CD4-positive, alpha-beta T cell treated with Interleukin-6 for 4 hours (primary cell): ENCODE measurements at regions not wholly inside any gene's neighbourhood (a gene's known extent, or its start where the extent isn't known, plus 50 kb on each side); places are given as distances from the start of the nearest gene placed in this dataset.
"Not testable (repeated sequence)": the region's sequence is repeated elsewhere in the genome, so short reads cannot be mapped to it uniquely, and the experiment has no call there.

Experiments
- DNase-seq: peaks from one replicate; pipeline ENCODE4 v3.0.0-alpha.2; 2020; ENCODE audit warnings: mixed read lengths

DNA sequence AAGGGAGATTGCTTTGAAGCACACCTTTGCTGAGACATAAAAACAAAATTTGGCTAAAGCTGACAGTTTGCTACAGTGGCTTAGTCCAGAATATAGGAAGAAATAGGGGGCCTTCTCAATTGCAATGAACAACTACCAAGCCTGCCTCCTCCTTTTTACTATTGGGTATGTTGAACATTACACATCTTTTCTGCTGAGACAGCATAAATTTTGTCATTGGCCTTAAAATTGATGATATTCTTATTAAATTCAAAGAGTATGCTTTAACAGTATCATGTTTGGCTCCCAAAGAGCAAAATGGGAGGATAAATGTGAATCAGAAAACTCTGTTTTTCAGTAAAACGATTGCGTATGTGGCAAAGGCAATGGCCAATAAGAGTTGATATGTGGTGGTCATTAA lies 721.9 kb upstream of the IGFBP7 start:
- no peak for DNase-seq

DNA sequence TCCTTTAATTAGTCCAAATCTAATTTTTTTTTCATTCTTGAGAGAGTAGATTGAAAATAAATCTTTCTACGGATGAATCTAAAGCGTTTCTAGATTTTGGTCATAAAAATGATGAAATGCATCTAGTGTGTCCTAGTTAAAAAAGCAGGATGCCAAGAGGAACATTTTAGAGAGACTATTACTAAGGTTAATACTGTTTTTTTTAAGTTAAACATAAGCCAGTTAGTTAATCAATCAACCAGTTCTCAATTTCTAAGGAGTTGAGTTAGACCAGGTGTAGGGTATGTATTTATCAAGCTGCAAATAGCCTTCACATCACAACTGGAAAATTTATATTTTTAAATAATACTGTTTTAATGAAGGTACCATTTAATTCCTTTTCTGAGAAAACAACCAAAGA lies 679.5 kb upstream of the IGFBP7 start:
- no peak for DNase-seq

DNA sequence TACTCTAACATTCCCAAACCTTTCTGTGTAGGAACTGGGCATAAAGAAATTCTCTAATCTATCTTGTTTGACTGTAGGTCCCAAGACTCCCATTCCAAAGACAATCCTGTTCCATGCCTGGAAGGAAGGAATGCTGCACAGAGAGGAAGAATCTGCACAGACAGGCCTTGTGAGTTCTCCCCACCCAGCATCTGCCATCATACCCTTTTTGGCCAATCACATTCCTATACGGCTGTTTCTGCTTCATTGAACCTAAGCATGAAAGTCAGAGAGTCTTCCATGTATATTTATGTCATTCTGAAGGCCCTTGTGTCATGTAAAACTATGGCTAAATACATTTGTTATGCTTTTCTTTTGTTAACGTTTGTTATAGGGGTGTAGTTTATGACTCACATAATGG lies 667.7 kb upstream of the IGFBP7 start:
- no peak for DNase-seq

DNA sequence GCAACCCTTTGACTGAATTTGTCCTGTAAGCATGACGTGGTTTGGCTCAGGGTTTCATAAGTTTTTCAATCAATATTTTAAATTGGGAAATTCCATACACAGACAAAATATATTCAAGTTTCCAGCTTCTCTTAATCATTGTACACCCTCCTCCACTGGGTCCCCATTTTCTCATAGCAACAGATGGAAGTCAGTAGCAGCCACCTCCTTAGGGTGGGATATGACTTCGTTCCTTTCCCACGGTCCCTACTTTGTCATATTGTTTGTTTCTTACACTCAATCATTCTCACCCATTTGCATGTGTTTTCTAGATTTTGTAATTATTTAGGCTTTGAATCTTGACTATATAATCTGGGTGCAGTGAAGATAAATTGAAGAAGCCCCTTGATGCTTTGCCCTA lies 664.5 kb upstream of the IGFBP7 start:
- DNase-seq: no peak

DNA sequence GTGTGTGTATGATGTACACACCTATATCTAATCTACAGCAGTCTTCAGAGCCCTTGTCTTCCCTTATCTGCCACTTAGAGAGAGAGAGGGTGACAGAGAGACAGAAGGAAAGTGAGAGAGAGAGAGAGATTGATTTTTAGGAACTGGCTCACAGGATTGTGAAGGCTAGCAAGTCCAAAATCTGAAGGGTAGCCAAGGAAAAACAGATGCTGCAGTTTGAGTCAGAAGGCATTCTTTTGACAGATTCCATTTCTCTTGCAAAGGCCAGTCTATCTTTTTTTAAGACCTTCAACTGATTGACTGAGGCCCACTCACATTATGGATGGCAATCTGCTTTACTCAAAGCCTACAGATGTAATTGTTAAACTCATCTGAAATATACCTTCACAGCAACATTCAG lies 664.0 kb upstream of the IGFBP7 start:
- DNase-seq: no peak

DNA sequence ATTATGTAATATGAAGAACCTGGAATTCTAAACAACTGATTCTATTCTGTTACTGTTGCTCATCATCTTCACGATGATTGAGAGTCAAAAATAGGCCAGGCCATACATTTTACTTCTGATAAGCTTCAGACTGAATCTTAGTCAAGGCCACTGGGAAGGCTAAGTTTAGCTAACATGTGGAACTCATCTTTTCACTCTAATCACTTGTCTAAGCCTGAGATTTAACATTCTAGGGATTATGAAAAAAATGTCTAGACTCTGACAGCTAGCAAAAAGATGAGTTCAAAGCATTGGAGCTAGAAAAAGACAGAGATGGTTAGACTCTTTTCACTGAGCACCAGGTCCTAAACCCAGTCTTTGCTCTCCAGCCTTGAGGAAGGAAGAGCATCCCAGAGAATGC lies 656.2 kb upstream of the IGFBP7 start:
- DNase-seq: no peak

DNA sequence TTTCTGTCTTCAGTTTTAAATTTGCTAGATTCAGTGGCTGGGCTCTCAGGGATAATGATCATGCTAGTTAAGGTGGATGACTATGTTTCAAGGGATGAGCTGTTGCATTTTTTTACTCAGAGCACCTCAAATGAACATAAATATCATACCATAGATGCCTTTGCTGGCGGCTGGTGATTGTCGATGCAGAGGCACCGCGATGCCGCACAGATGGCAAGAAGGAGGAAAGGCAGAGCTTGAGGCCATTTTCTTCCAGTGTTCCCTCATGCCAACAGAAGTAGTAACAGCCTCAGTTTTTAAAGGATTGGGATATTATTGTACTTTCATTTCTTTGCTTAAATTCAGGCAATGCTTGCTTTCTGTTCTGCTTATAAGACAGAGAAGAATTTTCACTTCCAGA lies 654.7 kb upstream of the IGFBP7 start:
- DNase-seq: no peak

DNA sequence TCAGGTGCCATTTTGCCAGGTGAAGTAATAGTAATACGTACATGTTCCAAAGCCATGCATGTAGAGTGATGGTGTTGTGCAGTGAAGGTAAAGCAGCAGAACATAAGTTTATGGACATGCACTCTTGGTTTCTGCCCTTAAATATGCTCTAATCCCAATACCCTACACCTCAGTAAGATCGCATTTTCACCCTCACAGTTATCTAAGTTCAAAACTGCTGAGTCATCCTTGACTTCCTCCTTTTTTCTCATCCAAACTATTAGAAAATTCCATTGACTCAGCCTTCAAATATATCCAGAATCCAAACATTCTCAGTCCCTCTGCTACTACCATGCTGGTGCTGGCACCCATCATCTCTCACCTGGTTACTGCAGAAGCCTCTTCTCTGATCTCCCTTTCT lies 652.9 kb upstream of the IGFBP7 start:
- DNase-seq: no peak

DNA sequence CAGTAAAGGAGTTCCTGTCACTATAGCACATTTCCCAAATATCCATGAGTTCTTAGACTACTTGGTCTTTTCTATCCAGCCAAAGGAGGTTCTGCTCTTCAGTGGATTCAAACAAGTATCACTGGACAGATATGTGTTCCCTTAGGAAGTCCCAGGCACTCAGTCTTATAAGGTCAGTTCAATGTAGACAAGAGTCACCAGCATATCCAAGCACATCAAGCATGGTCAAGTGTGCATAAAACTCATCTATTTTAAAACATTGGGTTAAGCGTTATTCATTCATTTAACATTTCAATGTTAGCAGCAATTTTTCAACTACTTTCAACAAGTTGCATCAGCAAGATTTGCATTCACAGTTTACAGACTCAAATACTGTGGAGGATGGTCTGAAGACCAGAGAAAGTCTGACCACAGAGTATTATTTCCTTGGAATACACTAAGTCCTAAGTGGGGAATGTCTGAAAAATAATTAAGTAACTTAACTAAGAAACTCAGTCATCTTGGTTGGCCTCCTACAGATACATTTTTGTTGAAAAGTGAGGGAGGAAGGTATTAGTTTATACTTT lies 630.5 kb upstream of the IGFBP7 start:
- no peak for DNase-seq

DNA sequence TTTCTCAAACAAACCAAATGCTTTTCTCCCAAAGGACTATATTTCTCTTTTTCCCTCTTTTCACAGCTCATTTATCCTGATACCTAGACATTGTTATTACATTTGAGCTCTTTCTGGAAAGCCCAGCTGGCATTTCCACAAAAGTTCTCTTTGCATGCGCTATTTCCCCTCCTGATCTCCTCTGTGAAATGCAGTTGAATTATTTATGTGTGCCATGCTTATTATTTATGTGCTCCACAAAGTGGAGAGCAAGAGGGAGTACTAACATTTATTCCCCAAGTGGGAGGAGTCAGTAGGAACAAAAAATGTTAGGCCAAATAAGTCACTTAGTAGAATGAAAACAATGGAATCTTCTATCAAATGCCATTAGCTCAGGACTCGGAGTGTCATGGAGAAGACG lies 626.6 kb upstream of the IGFBP7 start:
- no peak for DNase-seq

DNA sequence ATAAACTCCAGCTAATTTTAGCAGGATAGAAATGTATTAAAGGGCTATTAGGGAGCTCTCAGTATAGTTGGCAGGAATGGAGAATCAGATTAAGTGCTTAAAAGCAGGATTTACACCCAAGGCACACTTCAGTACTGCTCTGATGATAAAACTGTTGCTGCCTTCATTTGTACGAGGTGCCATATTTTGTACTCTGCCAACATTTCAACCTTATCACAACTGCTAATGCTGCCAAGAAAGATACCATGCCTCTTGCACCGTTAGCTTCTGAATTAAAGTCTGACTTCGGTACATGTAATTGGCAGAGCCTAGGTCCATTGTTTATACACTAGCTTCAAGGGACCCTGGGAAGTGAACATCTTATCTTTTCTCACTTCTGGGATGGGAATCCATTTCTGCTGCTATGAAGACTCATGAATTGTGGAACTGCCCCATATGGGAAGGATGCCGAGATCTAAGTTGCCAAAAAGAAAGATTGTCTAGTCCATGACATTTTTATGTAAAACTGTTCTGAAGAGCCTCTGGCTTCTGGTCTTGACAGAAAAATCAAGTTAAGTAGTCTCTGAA lies 624.0 kb upstream of the IGFBP7 start:
- no peak for DNase-seq

DNA sequence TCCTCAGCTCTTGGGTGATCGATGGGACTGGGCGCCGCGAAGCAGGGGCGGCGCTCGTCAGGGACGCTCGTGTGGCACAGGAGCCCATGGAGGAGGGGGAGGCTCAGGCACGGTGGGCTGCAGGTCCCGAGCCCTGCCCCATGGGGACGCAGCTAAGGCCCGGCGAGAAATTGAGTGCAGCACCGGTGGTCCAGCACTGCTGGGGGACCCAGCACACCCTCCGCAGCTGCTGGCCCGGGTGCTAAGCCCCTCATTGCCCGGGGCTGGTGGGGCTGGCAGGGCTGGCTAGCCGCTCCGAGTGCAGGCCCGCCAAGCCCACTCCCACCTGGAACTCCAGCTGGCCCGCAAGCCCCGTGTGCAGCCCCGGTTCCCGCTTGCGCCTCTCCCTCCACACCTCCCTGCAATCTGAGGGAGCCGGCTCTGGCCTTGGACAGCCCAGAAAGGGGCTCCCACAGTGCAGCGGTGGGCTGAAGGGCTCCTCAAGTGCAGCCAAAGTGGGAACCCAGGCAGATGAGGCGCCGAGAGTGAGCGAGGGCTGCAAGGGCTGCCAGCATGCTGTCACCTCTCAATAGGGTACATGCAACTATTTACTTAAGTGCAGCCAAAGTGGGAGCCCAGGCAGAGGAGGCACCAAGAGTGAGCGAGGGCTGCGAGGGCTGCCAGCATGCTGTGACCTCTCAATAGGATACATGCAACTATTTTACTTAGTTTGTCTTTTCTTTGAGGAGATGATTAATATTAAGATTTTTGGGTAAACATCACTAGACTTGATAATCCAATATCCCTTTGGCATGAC lies 619.8 kb upstream of the IGFBP7 start:
- DNase-seq: not testable (repeated sequence)

DNA sequence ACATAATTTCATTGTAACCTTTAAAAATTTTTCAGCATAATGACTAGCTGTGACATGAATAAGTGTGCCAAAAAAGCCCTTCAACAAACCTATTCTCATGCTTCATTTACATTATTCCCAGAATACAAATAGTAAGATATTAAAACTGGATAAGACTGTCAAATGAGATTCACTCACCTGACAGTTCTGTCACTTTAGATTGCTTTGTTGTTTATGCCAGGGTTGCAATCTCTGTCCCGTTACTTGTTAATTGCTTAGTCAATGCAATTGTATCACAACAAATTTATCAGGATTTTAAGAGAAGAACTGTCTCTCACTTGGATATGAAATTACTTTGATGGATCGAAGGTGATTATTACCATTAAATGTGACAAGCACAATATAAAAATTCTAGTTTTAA lies 616.0 kb upstream of the IGFBP7 start:
- DNase-seq: no peak

DNA sequence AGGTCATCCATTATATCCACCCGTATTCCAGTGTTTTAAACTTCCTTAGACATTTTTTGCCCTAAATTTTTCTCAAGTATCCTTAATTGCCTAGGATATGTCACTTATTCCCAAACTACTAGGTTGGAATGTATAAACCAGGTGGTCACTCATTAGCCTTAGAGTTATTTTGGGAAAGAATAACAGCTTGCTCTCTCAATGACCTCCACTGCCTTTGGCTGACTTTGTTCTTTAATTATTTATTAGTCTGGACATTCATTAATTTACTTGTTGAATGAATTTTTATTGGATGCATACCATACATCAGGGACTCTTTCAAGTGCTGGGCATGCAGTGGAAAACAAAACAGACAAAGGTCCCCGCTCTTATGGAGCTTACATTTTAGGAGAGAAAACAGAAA lies 609.3 kb upstream of the IGFBP7 start:
- DNase-seq: no peak

DNA sequence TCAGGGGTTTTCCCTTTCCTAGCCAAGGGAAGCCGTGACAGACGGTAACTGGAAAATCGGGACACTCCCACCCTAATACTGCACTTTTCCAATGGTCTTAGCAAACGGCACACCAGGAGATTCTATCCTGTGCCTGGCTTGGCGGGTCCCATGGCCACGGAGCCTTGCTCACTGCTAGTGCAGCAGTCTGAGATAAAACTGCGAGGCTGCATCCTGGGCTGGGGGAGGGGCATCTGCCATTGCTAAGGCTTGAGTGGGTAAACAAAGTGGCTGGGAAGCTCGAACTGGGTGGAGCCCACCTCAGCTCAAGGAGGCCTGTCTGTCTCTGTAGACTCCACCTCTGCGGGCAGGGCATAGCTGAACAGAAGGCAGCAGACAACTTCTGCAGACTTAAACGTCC lies 604.1 kb upstream of the IGFBP7 start:
- DNase-seq: not testable (repeated sequence)

DNA sequence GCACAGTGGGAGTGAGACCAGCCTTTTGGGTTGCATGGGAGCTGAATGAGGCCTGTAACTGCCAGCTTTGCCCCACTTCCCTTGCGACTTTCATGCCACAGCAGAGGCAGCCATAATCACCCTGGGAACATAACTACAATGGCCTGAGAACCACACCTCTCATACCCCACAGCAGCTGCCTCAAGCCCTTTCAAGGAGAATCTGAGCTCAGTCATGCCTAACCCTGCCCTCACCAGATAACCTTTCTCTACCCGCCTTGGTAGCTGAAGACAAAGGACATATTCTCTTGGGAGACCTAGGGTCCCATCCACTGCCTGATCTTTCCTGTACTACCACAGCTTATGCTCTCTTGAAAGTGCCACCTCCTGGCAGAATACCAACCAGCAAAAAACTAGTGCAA lies 599.9 kb upstream of the IGFBP7 start:
- no peak for DNase-seq

DNA sequence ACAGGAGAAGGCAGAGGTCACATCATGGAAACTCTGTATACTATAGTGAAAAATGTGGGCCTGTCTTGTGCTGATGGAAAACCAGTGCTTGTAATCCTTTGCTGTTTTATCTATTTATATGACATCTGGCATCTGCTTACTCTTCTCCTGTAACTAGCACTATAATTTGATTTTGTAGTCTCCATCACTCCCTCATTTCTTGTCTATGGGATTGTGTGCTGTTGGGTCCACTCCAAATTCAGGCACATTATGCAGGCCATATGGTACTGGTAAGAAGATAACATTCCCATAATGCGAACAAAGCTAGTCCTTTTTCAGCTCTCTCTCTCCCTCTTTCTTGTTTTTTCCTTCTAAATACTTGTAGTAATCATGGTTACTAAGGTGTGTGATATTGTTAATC lies 581.2 kb upstream of the IGFBP7 start:
- no peak for DNase-seq

DNA sequence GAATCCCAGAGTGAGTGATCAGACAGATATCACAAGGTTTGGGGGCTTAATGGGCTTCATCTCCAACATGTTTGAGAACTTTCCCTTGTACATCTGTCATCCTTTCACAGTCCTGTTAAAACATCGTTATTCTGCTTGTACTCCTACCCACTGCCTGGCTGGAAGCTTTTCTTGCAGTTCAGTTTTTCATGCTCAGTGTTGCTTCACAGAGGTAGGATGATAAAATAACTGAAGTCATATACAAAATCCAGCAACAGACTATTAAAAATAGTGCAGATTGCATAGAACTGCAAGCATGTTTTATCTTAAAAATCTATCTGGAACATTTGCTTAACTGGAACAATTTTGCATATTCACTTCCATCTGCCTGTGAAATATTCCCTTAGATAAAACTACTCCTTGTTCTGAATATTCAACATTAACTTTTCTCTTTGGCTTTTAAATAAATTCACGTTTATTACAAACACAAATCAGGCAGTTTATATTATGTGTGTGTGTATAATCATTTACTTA lies 579.6 kb upstream of the IGFBP7 start:
- DNase-seq: no peak

DNA sequence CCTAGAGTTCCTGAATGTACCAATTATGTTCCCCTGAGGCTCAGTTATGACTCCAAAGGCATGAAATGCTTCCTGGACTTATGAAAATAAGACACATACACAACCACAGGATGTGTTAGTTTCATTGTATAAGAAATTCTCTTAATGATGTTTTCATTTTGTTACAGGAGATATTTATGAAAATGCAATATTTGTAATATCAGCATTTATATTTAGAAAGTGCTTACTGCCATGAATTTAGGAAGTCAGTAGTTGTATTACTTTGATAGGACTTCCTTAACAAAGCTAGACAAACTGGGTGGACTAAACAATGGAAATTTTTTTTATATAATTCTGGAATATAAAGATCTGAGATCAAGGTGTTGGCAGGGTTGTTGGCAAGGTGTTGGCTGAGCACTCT lies 572.1 kb upstream of the IGFBP7 start:
- DNase-seq: no peak

DNA sequence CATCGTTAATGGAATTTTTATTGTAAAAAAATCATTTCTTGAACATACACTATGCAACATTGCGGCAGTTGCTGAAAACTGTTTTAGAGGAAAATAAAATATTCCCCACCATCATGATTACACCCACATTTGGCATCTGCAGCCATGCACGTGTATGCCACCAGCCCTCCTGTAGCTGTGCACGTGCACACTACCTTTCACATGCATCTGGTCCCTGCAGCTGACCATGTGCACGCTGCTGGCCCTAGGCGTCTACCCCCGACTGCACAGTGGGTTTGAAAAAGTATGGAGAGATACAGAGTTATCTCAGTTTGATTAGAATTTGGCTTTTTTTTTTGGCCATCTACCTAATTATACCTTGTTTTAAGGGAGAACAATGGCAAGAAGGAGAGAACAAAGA lies 569.8 kb upstream of the IGFBP7 start:
- no peak for DNase-seq

DNA sequence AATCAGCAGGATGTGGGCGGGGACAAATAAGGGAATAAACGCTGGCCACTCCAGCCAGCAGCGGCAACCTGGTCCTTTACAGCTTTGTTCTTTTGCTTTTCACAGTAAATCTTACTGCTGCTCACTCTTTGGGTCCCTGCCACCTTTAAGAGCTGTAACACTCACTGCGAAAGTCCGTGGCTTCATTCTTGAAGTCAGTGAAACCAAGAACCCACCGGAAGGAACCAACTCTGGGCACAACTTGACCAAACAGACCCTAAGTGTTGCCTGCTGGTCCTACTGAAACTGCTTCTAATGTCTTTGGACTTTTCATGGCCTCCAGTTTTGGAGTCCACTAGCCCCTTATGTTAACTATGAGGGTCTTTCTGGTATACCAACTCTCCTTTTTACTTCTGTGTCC lies 566.2 kb upstream of the IGFBP7 start:
- no peak for DNase-seq

DNA sequence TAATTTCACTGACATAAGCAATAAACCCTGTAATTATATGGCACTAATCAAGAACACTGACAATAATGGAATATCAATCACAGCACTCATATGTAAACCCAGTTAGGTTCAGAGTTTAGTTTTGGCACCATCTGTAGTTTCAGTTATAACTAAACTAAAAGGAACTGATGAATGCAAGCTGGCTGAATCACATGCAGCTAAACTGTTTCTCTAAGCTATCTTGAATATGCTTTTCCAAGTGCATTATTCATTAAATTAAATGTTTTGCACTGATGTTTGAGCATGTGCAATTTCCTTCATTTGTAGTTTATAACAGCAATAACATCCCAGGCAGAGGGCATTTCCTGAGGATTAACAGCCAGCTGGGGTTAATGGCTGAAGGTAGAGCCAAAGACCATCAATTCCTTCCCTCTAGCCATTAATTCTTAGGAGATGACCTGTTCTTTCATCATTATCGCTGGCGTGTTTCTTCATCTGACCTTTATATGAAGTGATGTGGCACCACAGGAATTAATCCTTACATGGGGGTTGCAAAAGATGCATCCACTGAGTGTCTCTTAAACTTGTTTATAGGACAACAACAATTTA lies 562.8 kb upstream of the IGFBP7 start:
- no peak for DNase-seq

DNA sequence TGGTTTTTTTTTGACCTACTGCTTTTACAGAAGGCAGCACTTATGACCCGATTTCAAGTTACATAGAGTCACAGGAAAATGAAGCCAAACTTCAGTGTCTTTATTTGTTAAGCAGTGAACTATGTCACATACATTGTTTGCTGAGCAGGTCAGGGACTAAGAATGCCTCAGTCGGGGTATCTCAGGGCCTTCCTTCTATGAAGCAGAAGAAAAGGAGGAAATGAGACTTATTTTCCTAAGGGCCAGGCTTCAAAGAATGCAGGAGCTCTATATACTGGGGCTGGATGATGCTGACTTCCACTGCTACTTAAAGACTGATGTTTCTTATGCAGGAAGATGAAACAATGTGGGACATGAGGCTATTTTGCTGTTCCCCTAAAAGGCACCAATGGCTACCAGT lies 558.4 kb upstream of the IGFBP7 start:
- no peak for DNase-seq

DNA sequence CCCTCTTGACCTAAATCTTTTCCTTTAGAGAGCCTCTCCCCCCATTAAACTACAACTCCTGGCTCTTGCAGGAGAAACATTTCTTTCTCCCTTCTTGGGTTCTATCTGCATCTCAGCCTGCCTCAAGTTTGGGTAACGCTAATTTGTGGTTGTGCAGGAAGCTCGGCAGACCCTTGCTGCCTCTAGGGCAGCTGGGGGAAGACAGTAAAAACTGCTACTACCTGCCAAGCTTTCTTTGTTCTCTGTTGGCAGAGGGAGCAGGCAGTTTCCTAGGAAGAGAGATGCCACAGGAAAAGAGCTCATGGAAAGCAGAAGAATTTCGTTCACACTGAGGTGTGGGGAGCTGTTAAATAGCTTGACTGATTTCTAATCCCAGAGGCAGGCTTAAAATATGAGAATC lies 555.6 kb upstream of the IGFBP7 start:
- DNase-seq: no peak
